ENCODE measurements at regions not wholly inside any gene's neighbourhood (a gene's known extent, or its start where the extent isn't known, plus 50 kb on each side); places are given as distances from the start of the nearest gene placed in this dataset.

DNA sequence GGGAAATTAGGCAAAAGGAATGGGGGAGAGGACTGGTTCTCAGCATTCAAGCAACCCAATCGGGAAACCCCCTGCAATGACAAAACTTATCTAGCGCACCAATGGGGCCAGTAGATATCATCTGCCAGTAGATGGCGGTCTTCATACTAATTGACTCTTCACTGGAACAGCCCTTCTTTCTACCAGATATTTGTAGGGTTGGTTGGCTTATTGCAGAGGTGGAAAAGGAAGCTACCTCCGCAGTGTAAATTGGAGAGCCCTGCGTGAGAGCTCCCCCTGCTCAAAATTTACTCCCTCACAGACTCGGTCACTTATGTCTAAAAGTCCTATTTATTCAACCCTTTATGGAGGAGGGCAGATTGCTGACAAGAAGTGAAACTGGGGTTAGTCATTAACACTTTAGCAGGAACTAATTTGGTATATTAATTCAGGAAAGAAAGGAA lies 166.1 kb upstream of the CCND2 start:
- ChIA-PET SMC1A (ENCODE audit: uncharacterized antibody, unreplicated experiment) (interaction anchor here (0.7 to 2.7 kb wide), 33 partner anchors 8 to 223 kb away, joined by 3 to 75 read pairs (median 7); partner anchors contain the start of gene CCND2), CTCF (interaction anchor here (0.6 to 4.1 kb wide), 32 partner anchors 8 to 313 kb away, joined by 3 to 107 read pairs (median 4); partner anchors contain the start of gene CCND2), POLR2A (interaction anchor here (0.8 to 2.1 kb wide), 13 partner anchors 9 to 169 kb away, joined by 3 to 14 read pairs (median 6); no protein-coding TSS in a partner anchor), RAD21 (ENCODE audit: unreplicated experiment) (interaction anchor here (0.6 to 2.7 kb wide), 32 partner anchors 10 to 215 kb away, joined by 3 to 62 read pairs (median 6); partner anchors contain the start of gene CCND2)
- H3K9me3 ChIP-seq (replicated peaks; ENCODE audit: control insufficient read depth, insufficient read depth, low read length), result no peaks in the 10 kb centered on the region; the same call in 2 of the 3 replicates
- no peaks in the 10 kb centered on the region for H3K27me3 ChIP-seq (replicated peaks in 1 of 2; ENCODE audit: control insufficient read depth in 2 of 2, insufficient read depth in 2 of 2, low read length in 1 of 2)
- in situ Hi-C loops (cut with MboI) (loop anchor here (5.0 kb wide), 1 partner anchor 170 kb away; no protein-coding TSS in a partner anchor), intact Hi-C loops (cut with micrococcal nuclease; ENCODE audit: unreplicated experiment) (loop anchor here (1.0 to 2.0 kb wide), 3 partner anchors 11 to 170 kb away; no protein-coding TSS in a partner anchor)
- ATAC-seq (peak; percentile 94), DNase-seq (ENCODE audit: low read depth, low spot score) (peak; percentile 86), FAIRE-seq (peak; percentile 78)
- H3K79me2 ChIP-seq (ENCODE audit: control insufficient read depth, insufficient read depth, low read length), result no peaks in the 10 kb centered on the region
- BruUV-seq (replicated peaks), result no TSS peak
- WGBS (ENCODE audit: insufficient coverage, insufficient replicate concordance, low lambda C conversion rate, missing lambda C conversion rate), result 3% methylated on average over 6 of the region's 6 CpGs
- H2AFZ ChIP-seq (ENCODE audit: control insufficient read depth, low read depth, low read length), result peak overlapping the region; percentile 43; the same call in 1 of the 2 replicates
- H3K36me3 ChIP-seq (ENCODE audit: control insufficient read depth in 2 of 2, insufficient read depth in 2 of 2, low read length in 1 of 2), result no peaks in the 10 kb centered on the region; a peak in 1 of 4 replicates
- no peak overlapping the region for H3K9ac ChIP-seq (ENCODE audit: control insufficient read depth, insufficient read depth, low read length)
- peak overlapping the region; percentile 46; the same call in 1 of the 2 replicates for H3K4me2 ChIP-seq (ENCODE audit: control insufficient read depth, insufficient read depth)
- H4K20me1 ChIP-seq (ENCODE audit: control insufficient read depth, insufficient read depth), result no peaks in the 10 kb centered on the region
- peak overlapping the region; percentile 13; the same call in 1 of the 2 replicates for H3K27ac ChIP-seq (ENCODE audit: control insufficient read depth, insufficient read depth)
- H3K4me1 ChIP-seq (ENCODE audit: control insufficient read depth, insufficient read depth, low read length), result peaks cover 24% of the 10 kb centered on the region
- H3K4me3 ChIP-seq, result no peak overlapping the region
- TF ChIP-seq RAD21 (IDR thresholded peaks at IDR 0.05; ENCODE audit: insufficient read depth, low read depth, low read length) (peak; percentile 88), BMI1 (IDR thresholded peaks at IDR 0.05; ENCODE audit: borderline replicate concordance) (no peak), EP300 (IDR thresholded peaks at IDR 0.05; ENCODE audit: borderline replicate concordance in 1 of 2, control insufficient read depth in 1 of 2, low read depth in 2 of 2, low read length in 2 of 2) (no peak; a peak in 1 of 4 replicates), NR2C1 (IDR thresholded peaks at IDR 0.05) (no peak), ZNF217 (IDR thresholded peaks at IDR 0.05) (no peak), SIN3A (IDR thresholded peaks at IDR 0.05; ENCODE audit: low read depth, low read length) (no peak), KLF5 (IDR thresholded peaks at IDR 0.05; ENCODE audit: partially characterized antibody) (no peak), EZH2 (IDR thresholded peaks at IDR 0.05; ENCODE audit: borderline replicate concordance, control insufficient read depth, low read depth, low read length) (no peak), MTA2 (IDR thresholded peaks at IDR 0.05; ENCODE audit: low read depth) (peak; percentile 87), CBX3 (IDR thresholded peaks at IDR 0.05; ENCODE audit: borderline replicate concordance, low read depth) (no peak), MEF2A (IDR thresholded peaks at IDR 0.05; ENCODE audit: insufficient read depth, low read depth, low read length) (0 out of 2 replicates have a peak, but pooled peaks have one; percentile 8), CHD1 (IDR thresholded peaks at IDR 0.05; ENCODE audit: low read depth, low read length) (no peak), CBFB (IDR thresholded peaks at IDR 0.05; ENCODE audit: low read depth) (no peak), TBL1XR1 (IDR thresholded peaks at IDR 0.05; ENCODE audit: low read depth, low read length) (no peak), TCF12 (IDR thresholded peaks at IDR 0.05; ENCODE audit: low read depth, low read length) (no peak)
- TF ChIP-seq, protein P1, sequence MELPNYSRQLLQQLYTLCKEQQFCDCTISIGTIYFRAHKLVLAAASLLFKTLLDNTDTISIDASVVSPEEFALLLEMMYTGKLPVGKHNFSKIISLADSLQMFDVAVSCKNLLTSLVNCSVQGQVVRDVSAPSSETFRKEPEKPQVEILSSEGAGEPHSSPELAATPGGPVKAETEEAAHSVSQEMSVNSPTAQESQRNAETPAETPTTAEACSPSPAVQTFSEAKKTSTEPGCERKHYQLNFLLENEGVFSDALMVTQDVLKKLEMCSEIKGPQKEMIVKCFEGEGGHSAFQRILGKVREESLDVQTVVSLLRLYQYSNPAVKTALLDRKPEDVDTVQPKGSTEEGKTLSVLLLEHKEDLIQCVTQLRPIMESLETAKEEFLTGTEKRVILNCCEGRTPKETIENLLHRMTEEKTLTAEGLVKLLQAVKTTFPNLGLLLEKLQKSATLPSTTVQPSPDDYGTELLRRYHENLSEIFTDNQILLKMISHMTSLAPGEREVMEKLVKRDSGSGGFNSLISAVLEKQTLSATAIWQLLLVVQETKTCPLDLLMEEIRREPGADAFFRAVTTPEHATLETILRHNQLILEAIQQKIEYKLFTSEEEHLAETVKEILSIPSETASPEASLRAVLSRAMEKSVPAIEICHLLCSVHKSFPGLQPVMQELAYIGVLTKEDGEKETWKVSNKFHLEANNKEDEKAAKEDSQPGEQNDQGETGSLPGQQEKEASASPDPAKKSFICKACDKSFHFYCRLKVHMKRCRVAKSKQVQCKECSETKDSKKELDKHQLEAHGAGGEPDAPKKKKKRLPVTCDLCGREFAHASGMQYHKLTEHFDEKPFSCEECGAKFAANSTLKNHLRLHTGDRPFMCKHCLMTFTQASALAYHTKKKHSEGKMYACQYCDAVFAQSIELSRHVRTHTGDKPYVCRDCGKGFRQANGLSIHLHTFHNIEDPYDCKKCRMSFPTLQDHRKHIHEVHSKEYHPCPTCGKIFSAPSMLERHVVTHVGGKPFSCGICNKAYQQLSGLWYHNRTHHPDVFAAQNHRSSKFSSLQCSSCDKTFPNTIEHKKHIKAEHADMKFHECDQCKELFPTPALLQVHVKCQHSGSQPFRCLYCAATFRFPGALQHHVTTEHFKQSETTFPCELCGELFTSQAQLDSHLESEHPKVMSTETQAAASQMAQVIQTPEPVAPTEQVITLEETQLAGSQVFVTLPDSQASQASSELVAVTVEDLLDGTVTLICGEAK (IDR thresholded peaks at IDR 0.05; ENCODE audit: borderline replicate concordance), result no peak
- TF ChIP-seq, protein P2, sequence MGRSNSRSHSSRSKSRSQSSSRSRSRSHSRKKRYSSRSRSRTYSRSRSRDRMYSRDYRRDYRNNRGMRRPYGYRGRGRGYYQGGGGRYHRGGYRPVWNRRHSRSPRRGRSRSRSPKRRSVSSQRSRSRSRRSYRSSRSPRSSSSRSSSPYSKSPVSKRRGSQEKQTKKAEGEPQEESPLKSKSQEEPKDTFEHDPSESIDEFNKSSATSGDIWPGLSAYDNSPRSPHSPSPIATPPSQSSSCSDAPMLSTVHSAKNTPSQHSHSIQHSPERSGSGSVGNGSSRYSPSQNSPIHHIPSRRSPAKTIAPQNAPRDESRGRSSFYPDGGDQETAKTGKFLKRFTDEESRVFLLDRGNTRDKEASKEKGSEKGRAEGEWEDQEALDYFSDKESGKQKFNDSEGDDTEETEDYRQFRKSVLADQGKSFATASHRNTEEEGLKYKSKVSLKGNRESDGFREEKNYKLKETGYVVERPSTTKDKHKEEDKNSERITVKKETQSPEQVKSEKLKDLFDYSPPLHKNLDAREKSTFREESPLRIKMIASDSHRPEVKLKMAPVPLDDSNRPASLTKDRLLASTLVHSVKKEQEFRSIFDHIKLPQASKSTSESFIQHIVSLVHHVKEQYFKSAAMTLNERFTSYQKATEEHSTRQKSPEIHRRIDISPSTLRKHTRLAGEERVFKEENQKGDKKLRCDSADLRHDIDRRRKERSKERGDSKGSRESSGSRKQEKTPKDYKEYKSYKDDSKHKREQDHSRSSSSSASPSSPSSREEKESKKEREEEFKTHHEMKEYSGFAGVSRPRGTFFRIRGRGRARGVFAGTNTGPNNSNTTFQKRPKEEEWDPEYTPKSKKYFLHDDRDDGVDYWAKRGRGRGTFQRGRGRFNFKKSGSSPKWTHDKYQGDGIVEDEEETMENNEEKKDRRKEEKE (IDR thresholded peaks at IDR 0.05), result no peak
